Common myeloid progenitor, CD34-positive (primary cell): ENCODE measurements at regions not wholly inside any gene's neighbourhood (a gene's known extent, or its start where the extent isn't known, plus 50 kb on each side); places are given as distances from the start of the nearest gene placed in this dataset.
A peak's percentile ranks its signal among the peaks of the same experiment; 100 is the strongest.

ENCODE experiments used
- CTCF ChIA-PET: fragments of 350-600 bp; sonication (Branson Sonifier 250); formaldehyde crosslinking; loops from one replicate; lab custom pipeline; 2021; ENCODE audit warnings: antibody characterized with exemption; lab: Charles Lee
- POLR2A ChIA-PET: fragments of 350-600 bp; sonication (Branson Sonifier 250); formaldehyde crosslinking; loops from one replicate; lab custom pipeline; 2021; ENCODE audit warnings: antibody characterized with exemption; lab: Charles Lee
- DNase-seq, 3 donors: peaks; one replicate each; pipeline versions ENCODE4 v3.0.0 to v3.0.0-alpha.2; 2013
- H3K27ac ChIP-seq, 2 experiments: 1 replicate in 1 of 2; 2 replicates in 1 of 2; pipeline ENCODE4 v1.7.0; 2013; ENCODE audit warnings: inconsistent platforms in 2 of 2, low read length in 2 of 2, mild to moderate bottlenecking in 2 of 2, low read depth in 1 of 2, moderate library complexity in 1 of 2; ENCODE audit not compliant: severe bottlenecking in 2 of 2, insufficient read depth in 1 of 2, poor library complexity in 1 of 2
- H3K27me3 ChIP-seq, 5 experiments: replicated peaks in 2 of 5; 1 replicate in 3 of 5; 2 replicates in 2 of 5; pipeline versions ENCODE4 v1.6.1 to v1.7.0; 2013; ENCODE audit warnings: low read length in 4 of 5, mild to moderate bottlenecking in 2 of 5, moderate library complexity in 2 of 5, inconsistent platforms in 1 of 5; ENCODE audit not compliant: insufficient read depth in 5 of 5, control insufficient read depth in 4 of 5
- H3K36me3 ChIP-seq, 4 experiments: 1 replicate in 2 of 4; 2 replicates in 2 of 4; pipeline versions ENCODE4 v1.6.1 to v1.7.0; 2013; ENCODE audit warnings: low read length in 3 of 4, control low read depth in 1 of 4, mild to moderate bottlenecking in 1 of 4; ENCODE audit not compliant: control insufficient read depth in 4 of 4, insufficient read depth in 4 of 4
- H3K4me1 ChIP-seq, 4 experiments: 1 replicate in 3 of 4; 2 replicates in 1 of 4; pipeline versions ENCODE4 v1.6.1 to v1.7.1; 2013; ENCODE audit warnings: low read length in 3 of 4, mild to moderate bottlenecking in 3 of 4, control low read depth in 1 of 4, inconsistent platforms in 1 of 4, moderate library complexity in 1 of 4; ENCODE audit not compliant: control insufficient read depth in 4 of 4, insufficient read depth in 4 of 4; ENCODE audit errors: control extremely low read depth in 1 of 4
- H3K4me3 ChIP-seq, 7 experiments: 1 replicate in 4 of 7; 2 replicates in 3 of 7; pipeline versions ENCODE4 v1.5.1 to v1.7.0; 2013; ENCODE audit warnings: mild to moderate bottlenecking in 7 of 7, low read length in 6 of 7, moderate library complexity in 6 of 7, inconsistent platforms in 2 of 7, low read depth in 2 of 7, control low read depth in 1 of 7; ENCODE audit not compliant: insufficient read depth in 4 of 7, control insufficient read depth in 1 of 7; ENCODE audit errors: extremely low read depth in 1 of 7
- H3K9me3 ChIP-seq, 5 experiments: 1 replicate in 4 of 5; 2 replicates in 1 of 5; pipeline versions ENCODE4 v1.6.1 to v1.7.1; 2013; ENCODE audit warnings: low read length in 4 of 5, mild to moderate bottlenecking in 2 of 5, inconsistent platforms in 1 of 5, low read depth in 1 of 5, moderate library complexity in 1 of 5; ENCODE audit not compliant: control insufficient read depth in 4 of 5, insufficient read depth in 2 of 5; ENCODE audit errors: control extremely low read depth in 1 of 5
- WGBS: methylation state at CpG from one replicate; pipeline ENCODE4 v1.1.5; 2013; ENCODE audit not compliant: insufficient coverage; 5-methylcytosine and 5-hydroxymethylcytosine counted together

GRCh38 chr13:50203256-50203941 lies 188.2 kb downstream of the KCNRG start:
- peaks cover 0 to 4% (median 1%) of the 10 kb centered on the region in 4 experiments for H3K4me1 ChIP-seq
- H3K27me3 ChIP-seq, result no peaks in the 10 kb centered on the region
- no CpG with 5 or more reads among the region's 1 CpG for WGBS
- no peak overlapping the region for H3K27ac ChIP-seq
- no peak for DNase-seq
- H3K4me3 ChIP-seq, result no peak overlapping the region
- POLR2A ChIA-PET, result no interaction called here
- H3K9me3 ChIP-seq, result no peaks in the 10 kb centered on the region
- H3K36me3 ChIP-seq, result no peaks in the 10 kb centered on the region
- CTCF ChIA-PET, result no interaction called here

- Histone ChIP-seq H3K9me3 (no peaks in the 10 kb centered on the region), H3K4me1 (peaks cover 0 to 19% (median 11%) of the 10 kb centered on the region in 4 experiments), H3K36me3 (no peaks in the 10 kb centered on the region), H3K27me3 (no peaks in the 10 kb centered on the region), H3K27ac (no peak overlapping the region), H3K4me3 (no peak overlapping the region)
- WGBS, result no CpG with 5 or more reads among the region's 2 CpGs
- no peak for DNase-seq
- POLR2A ChIA-PET, result interaction anchor here (1.0 kb wide), 1 partner anchor 13 kb away, joined by 3 read pairs; no protein-coding TSS in a partner anchor
- CTCF ChIA-PET, result no interaction called here
These were observed 190.3 kb downstream of the KCNRG start for GRCh38 chr13:50205581-50205980.

GRCh38 chr13:50208826-50209335 lies 193.6 kb downstream of the KCNRG start:
- peaks cover 5 to 11% (median 6%) of the 10 kb centered on the region in 5 experiments for H3K9me3 ChIP-seq
- H3K4me1 ChIP-seq, result peaks cover 0 to 19% (median 11%) of the 10 kb centered on the region in 4 experiments
- H3K4me3 ChIP-seq, result peak overlapping the region in 6 of 7 experiments; percentile 42 to 72 (median 53)
- peak overlapping the region in 1 of 2 experiments; percentile 69 for H3K27ac ChIP-seq
- 0% methylated on average over 2 of the region's 9 CpGs for WGBS
- no peaks in the 10 kb centered on the region for H3K36me3 ChIP-seq
- ChIA-PET POLR2A (no interaction called here), CTCF (interaction anchor here (0.9 to 1.1 kb wide), 3 partner anchors 12 to 101 kb away, joined by 3 to 4 read pairs (median 3); no protein-coding TSS in a partner anchor)
- no peaks in the 10 kb centered on the region for H3K27me3 ChIP-seq
- peak; percentile 56 to 89 (median 84) for DNase-seq

GRCh38 chr13:50209631-50210030 lies 194.4 kb downstream of the KCNRG start:
- ChIA-PET POLR2A (no interaction called here), CTCF (interaction anchor here (0.7 kb wide), 1 partner anchor 15 kb away, joined by 3 read pairs; no protein-coding TSS in a partner anchor)
- no peaks in the 10 kb centered on the region for H3K36me3 ChIP-seq
- H3K27ac ChIP-seq, result peak overlapping the region in 1 of 2 experiments; percentile 69
- H3K9me3 ChIP-seq, result peaks cover 5 to 15% (median 7%) of the 10 kb centered on the region in 5 experiments
- no CpG with 5 or more reads among the region's 1 CpG for WGBS
- no peaks in the 10 kb centered on the region for H3K27me3 ChIP-seq
- no peak overlapping the region for H3K4me3 ChIP-seq
- H3K4me1 ChIP-seq, result peaks cover 0 to 19% (median 11%) of the 10 kb centered on the region in 4 experiments
- DNase-seq, result no peak

- ChIA-PET CTCF (no interaction called here), POLR2A (no interaction called here)
- no peak overlapping the region for H3K27ac ChIP-seq
- H3K27me3 ChIP-seq, result no peaks in the 10 kb centered on the region
- WGBS, result no CpG with 5 or more reads among the region's 1 CpG
- DNase-seq, result no peak
- H3K36me3 ChIP-seq, result no peaks in the 10 kb centered on the region
- H3K4me3 ChIP-seq, result no peak overlapping the region
- H3K9me3 ChIP-seq, result peaks cover 6 to 15% (median 9%) of the 10 kb centered on the region in 5 experiments
- H3K4me1 ChIP-seq, result peaks cover 0 to 14% (median 8%) of the 10 kb centered on the region in 4 experiments
These were observed 198.3 kb downstream of the KCNRG start for GRCh38 chr13:50213526-50213925.

GRCh38 chr13:50214514-50214913 lies 199.3 kb downstream of the KCNRG start:
- POLR2A ChIA-PET, result no interaction called here
- CTCF ChIA-PET, result no interaction called here

GRCh38 chr13:50215399-50215798 lies 200.2 kb downstream of the KCNRG start:
- H3K4me1 ChIP-seq, result no peaks in the 10 kb centered on the region
- ChIA-PET POLR2A (no interaction called here), CTCF (no interaction called here)

More at GRCh38 chr13:50214514-50214913, 199.3 kb downstream of the KCNRG start:
- H3K27ac ChIP-seq, result no peak overlapping the region
- peaks cover 6 to 15% (median 9%) of the 10 kb centered on the region in 5 experiments for H3K9me3 ChIP-seq
- DNase-seq, result no peak
- H3K36me3 ChIP-seq, result no peaks in the 10 kb centered on the region
- no peak overlapping the region for H3K4me3 ChIP-seq
- H3K4me1 ChIP-seq, result peaks cover 0 to 4% (median 2%) of the 10 kb centered on the region in 4 experiments
- no peaks in the 10 kb centered on the region for H3K27me3 ChIP-seq

More at GRCh38 chr13:50215399-50215798, 200.2 kb downstream of the KCNRG start:
- no peak overlapping the region for H3K4me3 ChIP-seq
- peaks cover 6 to 15% (median 9%) of the 10 kb centered on the region in 5 experiments for H3K9me3 ChIP-seq
- H3K27ac ChIP-seq, result no peak overlapping the region
- no peak for DNase-seq
- no peaks in the 10 kb centered on the region for H3K27me3 ChIP-seq
- no peaks in the 10 kb centered on the region for H3K36me3 ChIP-seq
